ENCODE measurements at regions not wholly inside any gene's neighbourhood (a gene's known extent, or its start where the extent isn't known, plus 50 kb on each side); places are given as distances from the start of the nearest gene placed in this dataset.

- TF ChIP-seq CTCF (conservative IDR thresholded peaks at IDR 0.05): no peak
- no peak for TF ChIP-seq ZFX (IDR thresholded peaks at IDR 0.05)
Observed at GRCh38 chr11:30810116-30810515, 224.0 kb upstream of the MPPED2 start.
